Daoy (cell line): ENCODE measurements at regions not wholly inside any gene's neighbourhood (a gene's known extent, or its start where the extent isn't known, plus 50 kb on each side); places are given as distances from the start of the nearest gene placed in this dataset.

ENCODE experiments used
- DNase-seq: peaks from one replicate; pipeline ENCODE4 v3.0.0-alpha.2; 2015; ENCODE audit warnings: low read depth

DNA sequence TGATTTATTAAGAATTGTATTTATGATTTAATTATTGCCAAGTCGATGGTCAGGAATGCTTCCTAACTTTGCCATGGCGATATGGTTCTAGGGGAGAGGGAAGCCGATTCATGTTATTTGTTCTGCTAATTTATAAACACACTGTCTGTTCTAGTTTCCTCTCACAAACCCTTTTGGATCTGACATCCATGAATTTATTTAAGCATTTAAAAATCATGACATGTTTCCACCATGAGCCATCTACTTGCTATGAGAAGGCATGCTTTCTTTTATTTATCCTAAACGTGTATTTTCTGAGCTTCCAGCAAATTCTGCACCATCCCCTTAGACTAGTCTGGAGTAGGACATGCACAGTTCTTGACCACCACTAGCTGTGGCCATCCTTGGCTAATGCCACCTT, 136.6 kb upstream of the STC2 start:
- no peak for DNase-seq

DNA sequence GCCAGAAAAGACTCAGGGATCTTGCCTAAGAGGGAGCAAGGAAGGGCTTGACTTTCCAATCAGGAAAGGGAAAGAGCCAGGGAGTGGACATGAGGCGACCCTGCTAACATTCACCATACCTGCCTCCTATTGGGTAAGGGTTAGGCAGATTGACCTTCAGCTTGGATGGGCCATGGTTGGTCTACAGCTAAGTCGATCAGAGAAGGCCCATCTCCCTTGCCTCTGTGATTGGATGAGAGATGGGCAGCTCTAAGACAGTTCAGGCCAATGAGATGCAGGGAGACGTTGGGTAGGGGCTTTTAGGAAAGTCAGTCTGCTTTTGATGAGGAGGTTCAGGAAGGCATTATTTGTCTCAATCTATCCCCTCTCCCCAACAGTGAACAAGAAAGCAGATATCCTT, 135.0 kb upstream of the STC2 start:
- no peak for DNase-seq

DNA sequence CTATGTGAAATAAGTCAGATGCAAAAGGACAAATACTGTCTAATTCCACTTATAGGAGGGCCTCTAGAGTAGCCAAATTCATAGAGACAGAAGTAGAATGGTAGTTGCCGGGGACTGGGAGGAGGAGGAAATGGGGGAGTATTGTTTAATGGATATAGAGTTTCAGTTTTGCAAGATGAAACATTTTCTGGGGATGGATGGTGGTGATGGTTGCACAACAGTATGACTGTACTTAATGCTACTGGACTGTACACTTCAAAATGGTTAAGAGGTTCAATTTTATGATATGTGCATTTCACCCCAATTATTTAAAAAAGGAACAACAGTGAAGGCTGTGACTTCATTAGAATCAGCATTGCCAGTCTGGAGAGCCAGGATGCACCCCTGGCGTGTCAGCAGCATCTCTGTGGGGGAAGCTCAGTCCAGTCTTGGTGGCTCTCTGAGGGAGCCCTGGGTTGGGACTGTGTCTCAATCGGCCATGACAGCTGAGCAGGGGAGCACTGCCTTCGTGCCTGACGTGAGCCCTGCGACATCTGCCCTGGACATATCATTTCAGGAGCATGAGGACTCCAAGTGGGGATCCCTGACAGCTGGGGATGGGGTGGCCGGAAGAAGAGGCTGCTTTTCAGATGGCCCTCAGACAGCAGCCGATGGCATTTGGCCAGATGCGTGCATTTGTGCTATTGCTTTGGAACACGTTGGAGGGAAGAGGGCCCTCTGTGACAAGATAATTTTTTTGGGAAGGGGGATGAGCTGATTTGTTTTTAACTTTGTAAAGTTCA, 130.8 kb upstream of the STC2 start:
- no peak for DNase-seq

DNA sequence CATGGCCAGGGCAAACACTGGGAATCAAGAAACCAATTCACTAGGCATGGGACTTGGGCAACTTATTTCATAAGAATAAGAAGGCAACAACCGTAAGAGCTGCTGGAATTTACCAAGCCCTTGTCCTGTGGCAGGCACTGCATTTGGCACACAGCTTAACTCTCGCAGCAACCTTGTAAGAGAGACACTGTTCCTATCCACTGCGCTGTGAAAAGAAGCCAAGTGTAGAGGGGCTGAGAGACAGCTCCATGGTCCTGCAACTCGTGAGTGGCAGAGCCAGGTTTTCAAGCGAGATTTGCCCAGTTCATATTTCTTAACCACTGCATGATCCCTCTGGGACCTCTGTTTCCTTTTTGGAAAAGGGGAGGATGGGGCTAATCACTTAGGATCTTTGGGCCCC, 129.3 kb upstream of the STC2 start:
- no peak for DNase-seq

DNA sequence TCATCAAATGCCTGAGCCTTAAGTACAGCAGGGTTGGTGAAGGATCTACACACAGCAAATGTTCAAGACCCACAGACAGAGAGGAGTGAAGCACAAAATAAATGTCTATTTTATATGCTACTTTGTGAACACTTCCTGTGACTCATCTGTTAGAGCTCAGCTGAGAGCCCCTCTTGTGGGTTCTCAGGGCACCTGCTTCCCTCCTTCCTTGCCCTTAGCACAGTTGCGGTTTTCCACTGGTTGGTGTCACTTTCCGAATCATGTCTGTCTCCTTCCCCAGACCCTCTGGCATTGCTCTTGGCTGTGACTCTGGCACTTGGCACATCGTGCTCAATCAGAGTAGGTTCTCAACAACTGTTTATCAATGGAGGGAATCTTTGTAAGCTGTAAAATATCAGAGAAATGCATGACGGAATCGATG, 128.5 kb upstream of the STC2 start:
- DNase-seq: peak; percentile 95

DNA sequence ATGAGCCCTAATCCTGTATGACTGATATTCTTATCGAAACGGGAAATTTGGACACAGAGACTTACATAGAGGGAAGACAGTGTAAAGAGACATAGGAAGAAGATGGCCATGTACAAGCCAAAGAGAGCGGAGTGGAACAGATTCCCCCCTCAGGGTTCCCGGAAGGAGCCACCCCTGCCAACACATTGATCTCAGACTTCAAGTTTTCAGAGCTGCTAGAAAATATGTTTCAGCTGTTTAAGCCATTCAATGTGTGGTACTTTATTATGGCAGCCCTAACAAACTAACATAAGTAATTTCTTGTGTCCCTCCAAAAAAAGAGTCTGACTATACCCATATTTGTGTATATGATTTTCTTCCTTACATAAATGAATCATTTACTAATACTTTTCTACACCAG, 128.0 kb upstream of the STC2 start:
- DNase-seq: no peak

DNA sequence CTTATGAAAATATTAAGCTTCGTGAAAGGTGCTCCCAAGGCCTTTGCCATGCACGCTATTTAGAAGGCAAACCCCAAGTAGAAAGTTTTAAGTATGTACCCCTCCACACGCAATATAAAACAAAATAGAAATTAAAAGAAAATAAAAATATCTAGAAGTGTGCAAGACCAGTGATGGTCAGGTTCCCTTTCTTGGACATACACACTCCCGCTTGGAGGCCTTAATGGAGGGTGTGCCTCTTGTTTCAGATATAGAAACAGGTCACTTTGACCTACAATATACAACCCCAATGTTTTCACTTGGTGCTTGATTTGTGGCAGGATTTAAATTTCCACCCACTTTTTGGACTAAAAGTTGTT, 127.4 kb upstream of the STC2 start:
- no peak for DNase-seq

DNA sequence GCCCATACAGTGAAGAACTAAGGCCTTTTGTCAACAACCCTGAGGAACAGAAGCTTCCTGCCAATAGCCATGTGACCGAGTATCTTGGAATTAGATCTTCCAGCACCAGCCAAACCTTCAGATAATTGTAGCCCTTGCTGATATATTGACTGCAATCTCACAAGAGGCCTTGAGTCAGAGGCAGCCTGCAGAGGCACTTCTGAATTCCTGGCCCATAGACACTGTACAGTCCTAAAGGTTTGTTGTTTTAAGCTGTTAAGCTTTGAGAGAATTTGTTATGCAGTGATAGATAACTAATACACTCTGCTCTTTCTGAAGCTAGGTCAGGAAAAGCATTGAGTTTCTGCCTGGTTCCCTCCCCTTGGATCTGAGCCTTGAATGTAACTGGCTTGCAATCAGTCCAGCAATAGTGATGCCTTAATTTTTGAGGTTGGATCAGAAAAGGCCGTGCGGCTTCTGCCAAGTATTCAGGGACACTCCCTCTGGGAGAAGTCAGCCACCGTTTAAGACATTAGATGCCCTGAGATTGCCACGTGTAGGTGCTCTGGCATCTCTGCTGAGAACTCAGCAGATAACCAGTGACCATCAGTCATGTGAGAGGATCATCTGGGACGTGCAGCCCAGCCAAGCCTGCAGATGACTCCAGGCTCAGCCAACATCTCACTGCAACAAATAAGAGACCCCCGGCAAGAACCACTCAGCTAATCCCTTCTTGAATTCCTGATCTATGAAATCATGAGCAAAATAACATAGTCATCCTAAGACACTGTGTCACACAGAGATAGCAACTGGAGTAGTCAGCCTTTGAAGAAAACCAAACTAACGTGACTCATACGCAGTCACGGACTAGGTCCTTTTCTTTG, 126.8 kb upstream of the STC2 start:
- DNase-seq: peak; percentile 97

DNA sequence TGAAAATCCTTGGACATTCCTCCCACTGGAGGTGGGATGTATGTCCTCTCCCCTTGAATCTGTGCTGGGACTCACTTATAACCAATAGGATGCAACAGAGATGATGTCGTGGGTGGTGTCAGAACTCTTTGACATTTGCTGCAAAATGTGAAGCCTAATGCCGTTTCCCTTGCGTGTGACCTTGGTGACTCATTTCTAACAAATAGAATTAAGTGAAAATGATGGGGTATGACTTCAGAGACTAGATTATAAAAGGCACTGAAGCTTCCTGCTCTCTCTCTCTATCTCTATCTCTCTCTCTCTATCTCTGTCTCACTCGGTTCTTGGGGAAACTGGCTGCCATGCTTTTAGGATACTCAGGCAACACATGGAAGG, 126.1 kb upstream of the STC2 start:
- peak; percentile 69 for DNase-seq

DNA sequence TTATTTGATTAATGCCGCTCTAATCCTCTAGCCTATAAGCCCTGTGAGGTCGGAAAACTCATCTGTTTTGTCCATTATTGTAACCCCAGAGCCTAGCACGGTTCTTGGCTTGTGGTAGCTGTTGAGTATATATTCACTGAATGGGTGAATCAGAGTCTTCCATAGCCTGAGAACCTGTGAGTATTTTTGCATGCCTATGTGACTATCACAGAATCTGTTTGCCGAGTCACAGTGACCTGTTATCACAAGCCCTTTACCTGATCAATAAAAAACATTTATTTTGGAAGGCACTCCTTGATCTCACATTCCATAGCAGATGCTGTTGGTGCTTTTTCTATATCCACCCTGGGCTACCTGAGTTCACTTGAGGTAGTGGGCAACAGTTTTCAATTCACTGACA, 125.0 kb upstream of the STC2 start:
- DNase-seq: no peak

DNA sequence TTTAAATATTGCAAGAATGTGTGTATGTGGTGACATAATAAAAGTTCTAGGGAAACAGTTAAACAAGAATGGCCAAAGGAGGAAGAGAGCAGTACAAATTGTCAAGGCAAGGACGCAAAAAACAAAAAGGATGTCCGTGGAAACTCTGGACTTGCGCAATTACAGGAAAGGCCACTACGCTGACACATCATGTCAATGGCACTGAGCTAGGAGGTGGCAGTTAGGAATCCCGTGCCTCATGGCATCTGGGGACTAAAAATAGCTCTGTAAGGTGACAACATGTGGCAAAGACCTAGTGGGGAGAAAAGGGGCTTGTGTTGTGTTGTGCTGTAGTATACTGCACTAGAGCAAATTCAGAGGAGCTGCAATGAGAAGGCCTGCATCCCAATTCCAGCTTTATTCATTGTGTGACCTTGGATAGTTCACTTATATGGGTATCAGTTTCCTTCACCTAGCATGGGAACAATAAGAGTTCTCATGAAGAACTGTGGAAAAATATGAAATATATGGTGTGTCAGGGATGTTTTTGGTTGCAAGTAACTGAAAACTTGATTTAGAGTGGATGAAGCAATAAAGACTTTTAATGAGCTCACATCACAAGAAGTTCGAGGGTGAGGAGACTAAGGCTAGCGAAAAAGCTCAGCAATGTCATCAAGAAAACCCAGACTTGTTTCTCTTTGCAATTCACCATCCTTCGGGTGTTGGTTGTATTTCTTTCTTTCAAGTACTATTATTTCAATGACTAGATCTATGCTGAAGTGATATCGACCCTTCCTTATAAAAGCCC, 124.1 kb upstream of the STC2 start:
- peak; percentile 44 for DNase-seq

DNA sequence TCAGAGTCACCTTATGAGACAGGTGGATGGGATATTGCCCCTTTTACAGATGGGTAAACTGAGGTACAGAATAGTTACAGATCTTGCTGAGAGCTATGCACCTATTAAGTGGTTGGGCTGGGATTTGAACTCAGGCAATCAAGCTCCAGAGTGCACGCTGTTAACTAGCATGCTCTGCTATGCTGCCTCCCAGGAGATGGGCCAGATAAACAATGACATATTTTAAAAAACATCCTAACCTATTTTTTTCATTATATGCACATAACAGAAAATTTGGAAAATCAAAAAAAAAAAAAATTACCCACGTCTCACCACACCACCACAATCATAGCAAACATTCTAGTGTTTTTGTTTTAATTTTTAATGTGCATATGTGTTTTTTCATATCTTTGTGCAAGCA, 123.4 kb upstream of the STC2 start:
- DNase-seq: no peak

DNA sequence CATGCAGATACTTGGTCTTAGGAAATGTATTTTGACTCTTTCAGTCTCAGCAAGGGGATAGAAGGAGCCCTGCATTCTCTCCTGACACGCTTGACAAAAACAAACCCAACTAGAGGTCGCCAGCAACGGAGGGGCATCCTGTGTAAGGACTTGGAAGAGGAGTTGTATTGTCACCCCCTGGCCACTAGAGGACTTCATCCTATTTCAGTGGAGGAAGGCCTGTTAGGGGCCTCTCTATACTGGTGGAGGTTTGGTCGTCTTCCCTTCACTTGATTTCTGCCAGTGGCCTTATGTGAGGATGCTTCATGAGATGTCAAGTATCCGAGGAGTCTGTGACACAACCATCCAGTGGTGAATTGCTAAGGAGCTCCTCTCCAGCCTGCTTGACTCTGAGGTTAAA, 122.8 kb upstream of the STC2 start:
- peak; percentile 16 for DNase-seq

DNA sequence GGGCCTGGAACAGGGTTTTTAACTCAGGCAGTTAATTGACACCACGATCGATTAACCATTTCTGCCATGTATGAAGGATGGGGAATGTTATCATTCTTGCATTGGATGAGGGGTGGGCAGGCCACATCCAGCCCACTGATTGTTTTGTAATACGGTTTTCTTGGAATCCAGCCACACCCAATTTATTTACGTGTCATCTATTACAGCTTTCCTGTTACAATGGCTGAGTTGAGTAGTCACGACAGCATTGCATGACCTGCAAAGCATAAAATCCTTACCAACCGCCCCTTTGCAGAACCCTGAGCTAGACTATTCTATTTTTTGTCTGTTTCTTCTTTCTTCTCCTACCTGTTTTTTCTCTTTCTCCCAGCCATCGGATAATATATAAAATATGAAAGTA, 122.0 kb upstream of the STC2 start:
- no peak for DNase-seq

DNA sequence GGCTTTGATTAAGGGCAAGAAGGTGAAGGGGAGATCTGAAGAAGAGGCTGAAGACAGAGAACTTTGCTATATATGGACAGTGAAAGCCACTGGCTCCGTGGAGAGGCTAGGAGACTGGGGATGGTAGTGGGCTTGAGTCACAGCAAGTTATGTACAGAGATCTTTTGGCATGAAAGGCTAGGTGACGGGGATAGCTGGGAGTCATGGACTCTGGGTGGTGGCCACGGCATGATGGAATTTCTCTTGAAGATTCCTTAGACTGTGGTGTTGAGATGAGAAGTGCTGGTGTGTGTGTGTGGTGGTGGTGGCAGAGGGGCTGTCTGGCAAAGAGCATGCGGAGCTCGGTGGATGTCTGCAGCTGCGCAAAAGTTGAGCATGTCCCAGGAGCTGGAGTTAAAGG, 120.6 kb upstream of the STC2 start:
- no peak for DNase-seq

DNA sequence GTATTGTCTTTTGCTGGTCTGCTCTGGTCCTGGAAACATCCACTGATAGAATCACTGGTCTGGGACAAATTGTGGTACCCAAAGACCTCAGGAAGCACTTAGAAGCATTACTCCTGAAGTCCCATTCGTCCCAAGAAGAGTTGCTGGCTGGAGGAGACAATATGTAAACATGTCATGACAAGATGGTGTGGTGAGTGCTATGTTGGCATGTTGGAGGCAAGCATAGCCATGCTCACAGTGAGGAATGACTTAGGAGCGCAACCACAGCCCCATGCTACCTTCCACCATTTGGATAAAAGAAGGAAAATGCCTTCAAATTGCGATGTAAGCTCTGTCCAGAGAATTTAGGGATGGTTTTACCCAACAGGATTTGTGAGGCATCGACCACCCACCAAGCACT, 115.8 kb upstream of the STC2 start:
- no peak for DNase-seq

DNA sequence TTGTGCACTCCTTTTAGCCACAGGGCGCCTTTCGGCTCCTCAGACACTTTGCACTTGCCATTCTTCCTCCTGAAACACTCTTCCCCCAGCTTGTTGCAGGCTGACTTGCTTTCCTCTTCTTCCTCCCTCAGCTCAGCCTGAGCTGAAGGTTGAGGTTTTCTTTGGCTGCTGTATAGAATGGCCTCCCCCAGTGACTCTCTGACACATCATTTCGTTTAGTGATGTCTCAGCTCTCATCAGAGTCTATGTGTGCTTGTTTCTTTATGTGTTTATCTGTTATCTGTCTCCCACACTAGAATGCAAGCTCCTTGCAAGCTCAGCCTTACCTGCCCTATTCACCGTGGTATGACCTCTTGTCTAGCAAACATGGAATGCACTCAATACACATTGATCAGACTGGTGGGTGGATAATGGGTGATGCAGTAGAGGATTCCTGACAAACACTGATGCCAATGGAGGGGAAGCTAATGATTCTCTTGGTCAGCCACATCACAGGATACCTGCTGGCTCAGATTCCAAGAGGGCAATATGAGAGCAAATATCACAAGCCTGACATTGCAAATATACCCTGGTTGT, 112.9 kb upstream of the STC2 start:
- no peak for DNase-seq

DNA sequence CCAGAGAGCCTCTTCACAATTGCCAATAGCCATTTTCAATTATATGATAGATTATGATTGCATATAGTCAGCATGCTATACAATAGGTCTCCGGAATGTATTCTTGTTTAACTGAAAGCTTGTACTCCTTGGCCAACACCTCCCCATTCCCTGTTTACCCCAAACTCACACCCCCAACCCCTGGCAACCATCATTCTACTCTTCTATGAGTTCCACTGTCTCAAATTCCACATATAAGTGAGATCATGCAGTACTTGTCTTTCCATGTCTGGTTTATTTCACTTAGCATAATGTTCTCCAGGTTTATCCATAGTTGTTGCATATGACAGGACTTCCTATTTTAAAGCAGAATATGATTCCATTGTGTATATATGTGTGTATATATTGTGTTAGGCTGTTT, 110.7 kb upstream of the STC2 start:
- DNase-seq: no peak

DNA sequence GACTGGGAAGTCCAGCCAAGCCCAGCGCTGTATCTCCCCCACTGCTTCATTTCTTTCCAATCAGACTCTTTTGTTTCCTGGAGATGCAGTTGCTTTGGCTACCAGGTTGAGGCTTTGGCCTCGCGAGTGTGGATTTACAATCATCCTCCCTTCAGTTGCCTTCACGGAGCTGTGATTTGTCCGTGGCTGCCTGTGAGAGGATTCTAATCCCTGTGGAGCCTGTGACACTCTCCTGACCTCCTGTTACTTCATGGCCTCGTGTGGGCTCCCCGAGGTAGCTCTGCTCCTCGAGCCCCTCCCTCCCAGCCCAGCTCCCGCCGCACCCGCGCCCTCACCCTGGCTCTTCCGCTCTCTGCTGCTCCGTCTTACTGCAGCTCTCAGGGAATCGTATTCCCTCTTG, 107.2 kb upstream of the STC2 start:
- DNase-seq: no peak

DNA sequence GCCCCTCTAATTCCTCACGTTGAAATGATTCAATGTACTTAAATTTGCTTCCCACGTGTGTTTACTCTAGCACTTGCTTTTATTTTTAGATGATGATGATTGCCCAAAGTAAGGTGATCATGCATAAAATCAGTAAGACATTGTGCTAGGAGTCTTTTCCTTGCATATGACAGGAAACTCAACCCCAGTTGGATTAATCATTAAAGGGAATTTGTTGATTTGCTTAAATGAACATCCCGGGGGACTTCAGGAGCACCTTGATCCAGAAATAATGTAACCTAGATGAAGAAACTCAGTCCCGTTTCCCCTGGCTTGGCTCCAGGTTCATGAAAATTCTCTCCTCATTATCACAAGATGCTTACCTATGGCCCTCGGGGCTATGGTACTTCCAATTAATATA, 106.1 kb upstream of the STC2 start:
- DNase-seq: no peak

DNA sequence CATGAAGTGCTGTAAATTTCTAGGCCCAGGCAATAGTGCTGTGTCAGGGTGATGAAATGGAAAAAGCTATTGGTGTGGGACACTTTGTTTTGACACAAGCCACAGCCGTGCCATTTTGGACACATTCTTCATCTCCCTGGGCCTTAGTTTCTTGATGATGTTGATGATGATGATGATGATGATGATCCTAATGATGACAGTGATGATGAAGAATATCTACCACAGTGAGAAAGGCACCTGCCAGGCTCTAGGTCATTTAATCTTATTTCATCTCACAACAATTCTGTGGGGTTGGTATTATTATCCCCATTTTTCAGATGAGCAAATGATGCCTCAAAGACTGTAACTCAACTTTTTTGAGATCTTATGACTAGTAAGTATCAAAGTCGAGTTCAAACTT, 102.2 kb upstream of the STC2 start:
- DNase-seq: no peak

DNA sequence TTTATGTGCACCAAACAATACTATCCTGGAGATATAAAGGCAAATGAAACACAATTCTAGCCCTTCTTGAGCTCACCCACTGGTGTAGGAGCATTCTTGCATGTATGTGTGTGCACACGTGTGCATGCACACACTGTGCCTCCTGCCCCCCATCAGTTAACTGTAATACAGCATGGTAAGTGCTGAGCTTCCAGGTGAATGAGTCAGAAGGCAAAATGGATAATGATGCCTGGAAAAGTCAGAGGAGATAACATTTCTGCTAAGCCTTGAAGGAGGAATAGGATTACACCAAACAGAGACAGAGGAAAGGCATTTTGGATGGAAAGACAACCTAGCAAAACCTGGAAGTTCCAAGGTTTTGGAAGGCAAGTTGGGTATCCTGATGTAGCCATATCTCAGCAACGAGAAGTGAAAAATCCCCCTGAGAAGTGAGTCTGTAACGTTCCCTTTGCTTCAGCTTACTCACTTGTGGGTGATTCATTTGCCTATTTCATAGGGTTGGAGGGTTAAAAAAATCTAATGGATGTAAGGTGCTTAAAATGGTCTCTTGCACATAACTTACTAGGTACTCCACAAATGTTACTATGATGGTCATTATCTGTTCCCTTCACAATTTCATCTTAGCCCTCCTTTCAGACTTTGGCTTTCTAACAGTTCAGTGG, 101.4 kb upstream of the STC2 start:
- peak; percentile 47 for DNase-seq
